ENCODE measurements at regions not wholly inside any gene's neighbourhood (a gene's known extent, or its start where the extent isn't known, plus 50 kb on each side); places are given as distances from the start of the nearest gene placed in this dataset.

- H4K20me1 ChIP-seq (ENCODE audit: control insufficient read depth, insufficient read depth, insufficient read length), result no peaks in the 10 kb centered on the region
- H3K9ac ChIP-seq (ENCODE audit: extremely low read depth, insufficient read length, low read length), result no peak overlapping the region
- peaks cover 18 to 19% of the 10 kb centered on the region in 2 experiments for H3K4me1 Mint-ChIP-seq
- no peaks in the 10 kb centered on the region for H3K9me3 ChIP-seq (ENCODE audit: control insufficient read depth, low read depth, low read length)
- H3K23ac ChIP-seq (ENCODE audit: insufficient read length, low read depth, low read length), result no peak overlapping the region
- no peak overlapping the region for H3K14ac ChIP-seq (ENCODE audit: insufficient read depth, low read length)
- H3T11ph ChIP-seq (ENCODE audit: low read length), result no peak overlapping the region
- H2BK12ac ChIP-seq (ENCODE audit: insufficient read length, low read depth, low read length), result no peak overlapping the region
- H3K27me3 Mint-ChIP-seq (ENCODE audit: low read depth), result no peaks in the 10 kb centered on the region
- no peak overlapping the region for H4K91ac ChIP-seq (ENCODE audit: insufficient read length, low read depth, low read length)
- H3K56ac ChIP-seq (ENCODE audit: insufficient read length, low read depth, low read length), result no peak overlapping the region
- no peak overlapping the region for H3K4me3 Mint-ChIP-seq
- no peaks in the 10 kb centered on the region for H3K36me3 Mint-ChIP-seq (ENCODE audit: insufficient read depth in 1 of 3, low read depth in 3 of 3)
- no peak overlapping the region for H3K18ac ChIP-seq (ENCODE audit: insufficient read length, low read depth, low read length)
- H2BK5ac ChIP-seq (ENCODE audit: insufficient read length, low read length), result no peak overlapping the region
- no CpG with 5 or more reads among the region's 2 CpGs for WGBS (ENCODE audit: extremely low coverage, insufficient read length, low lambda C conversion rate)
- H2AFZ ChIP-seq (ENCODE audit: low read length), result no peak overlapping the region
- H2AK5ac ChIP-seq (ENCODE audit: insufficient read length, low read length), result no peak overlapping the region
- H2BK15ac ChIP-seq (ENCODE audit: low read depth, low read length), result no peak overlapping the region
- no peaks in the 10 kb centered on the region for H3K4me1 ChIP-seq (ENCODE audit: insufficient read depth, low read length)
- no peaks in the 10 kb centered on the region for H3K79me1 ChIP-seq (ENCODE audit: insufficient read depth, low read depth, low read length, poor library complexity, severe bottlenecking)
- no peak for DNase-seq
- no peaks in the 10 kb centered on the region for H3K27me3 ChIP-seq (ENCODE audit: insufficient read depth, low read length)
- H3K4me2 ChIP-seq (ENCODE audit: insufficient read depth, insufficient read length, low read length), result no peak overlapping the region
- no peak for TF ChIP-seq CTCF (conservative IDR thresholded peaks at IDR 0.05)
- no peak overlapping the region for H2BK20ac ChIP-seq (ENCODE audit: low read depth, low read length, poor library complexity, severe bottlenecking)
- H3K27ac Mint-ChIP-seq, result no peak overlapping the region
- no peak overlapping the region for H2BK120ac ChIP-seq (ENCODE audit: low read depth, low read length, poor library complexity, severe bottlenecking)
- no peak overlapping the region for H3K27ac ChIP-seq (ENCODE audit: insufficient read length, low read depth, low read length)
- H3K4ac ChIP-seq (ENCODE audit: low read depth, low read length), result no peak overlapping the region
- no peak overlapping the region for H4K8ac ChIP-seq (replicated peaks; ENCODE audit: insufficient read length, low read depth, low read length)
- H3K79me2 ChIP-seq (ENCODE audit: insufficient read depth, low read length), result no peaks in the 10 kb centered on the region
- H4K5ac ChIP-seq (ENCODE audit: insufficient read length, low read depth, low read length), result no peak overlapping the region
- H3K9me3 Mint-ChIP-seq, result no peaks in the 10 kb centered on the region
- no peaks in the 10 kb centered on the region for H3K23me2 ChIP-seq (ENCODE audit: insufficient read length, low read depth, low read length, poor library complexity, severe bottlenecking)
Measured at GRCh38 chr9:72462340-72462739, 59.1 kb upstream of the TMC1 start.
